NOMO-1 treated with dmso at 0.1 percent for 144 hours (cell line): ENCODE measurements at regions not wholly inside any gene's neighbourhood (a gene's known extent, or its start where the extent isn't known, plus 50 kb on each side); places are given as distances from the start of the nearest gene placed in this dataset.
"Not testable (repeated sequence)": the region's sequence is repeated elsewhere in the genome, so short reads cannot be mapped to it uniquely, and the experiment has no call there.

Source experiments
- DNase-seq: peaks from one replicate; lab custom pipeline; 2025; ENCODE audit not compliant: unreplicated experiment; lab: John Stamatoyannopoulos, UW

DNA sequence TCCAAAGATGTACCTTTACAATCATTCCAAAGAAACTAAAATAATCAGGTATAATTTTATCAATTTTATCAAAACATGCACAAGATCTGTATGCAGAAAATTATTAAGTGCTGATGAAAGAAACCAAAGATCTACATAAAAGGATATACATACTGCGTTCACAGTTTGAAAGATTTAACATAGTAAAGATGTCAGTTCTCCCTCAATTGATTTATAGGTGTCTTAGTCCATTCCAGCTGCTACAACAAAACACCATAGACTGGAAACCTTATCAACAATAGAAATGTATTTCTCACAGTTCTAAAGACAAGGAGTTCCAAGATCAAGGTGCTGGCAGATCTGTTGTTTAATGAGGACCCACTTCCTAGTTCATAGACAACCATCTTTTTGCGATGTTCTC, 189.0 kb upstream of the CCDC54 start:
- DNase-seq = no peak

GRCh38 chr3:107189158-107189791, 188.0 kb upstream of the CCDC54 start:
- no peak for DNase-seq

DNA sequence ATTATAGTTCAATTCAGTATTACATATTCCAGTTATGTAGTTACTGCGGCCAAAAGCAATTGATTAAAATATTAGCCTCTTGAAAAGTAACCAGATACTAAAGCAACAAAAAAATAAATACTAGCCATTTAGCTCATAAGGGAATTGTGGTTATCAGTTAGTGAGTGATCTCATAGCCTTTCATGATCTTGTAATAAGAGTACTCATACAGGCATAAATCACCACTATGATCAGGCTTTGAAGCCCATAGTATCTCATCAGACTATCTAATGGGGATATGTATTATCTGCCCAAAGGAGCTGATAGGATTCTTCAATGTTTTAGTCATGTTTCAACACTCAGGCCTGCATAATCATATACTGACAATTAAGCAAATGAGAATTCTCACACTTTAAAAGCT, 184.1 kb upstream of the CCDC54 start:
- DNase-seq = no peak

DNA sequence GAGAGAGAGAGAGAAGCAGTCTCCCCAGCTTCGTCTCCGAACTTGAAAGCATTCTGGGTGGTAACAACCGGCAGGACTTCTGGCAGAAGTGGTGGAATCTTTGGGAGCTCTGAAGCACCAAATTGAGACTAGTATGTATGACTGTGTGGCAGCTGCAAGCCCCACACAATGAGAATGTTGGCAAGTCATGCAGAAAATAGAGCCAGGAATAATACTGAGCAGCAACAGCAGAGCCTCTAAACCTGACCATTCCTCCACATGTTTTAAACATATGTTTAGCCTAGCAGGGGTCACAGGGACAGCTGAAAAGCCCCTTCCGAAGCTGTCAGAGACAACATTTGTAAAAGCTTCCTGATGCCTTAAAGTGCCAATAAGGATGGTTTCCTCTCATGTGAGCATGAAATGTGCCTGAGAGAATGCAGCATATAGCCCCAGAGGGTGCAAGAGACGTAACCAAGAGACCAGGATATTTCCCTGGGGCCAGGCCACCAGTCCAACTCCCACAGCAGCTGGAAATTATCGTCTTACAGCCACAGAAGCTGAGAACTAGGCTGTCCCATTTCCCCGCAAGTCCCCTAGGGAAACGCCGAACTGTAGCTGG, 178.6 kb upstream of the CCDC54 start:
- no peak for DNase-seq

- no peak for DNase-seq
Measured at GRCh38 chr3:107201146-107201545, 176.1 kb upstream of the CCDC54 start.

DNA sequence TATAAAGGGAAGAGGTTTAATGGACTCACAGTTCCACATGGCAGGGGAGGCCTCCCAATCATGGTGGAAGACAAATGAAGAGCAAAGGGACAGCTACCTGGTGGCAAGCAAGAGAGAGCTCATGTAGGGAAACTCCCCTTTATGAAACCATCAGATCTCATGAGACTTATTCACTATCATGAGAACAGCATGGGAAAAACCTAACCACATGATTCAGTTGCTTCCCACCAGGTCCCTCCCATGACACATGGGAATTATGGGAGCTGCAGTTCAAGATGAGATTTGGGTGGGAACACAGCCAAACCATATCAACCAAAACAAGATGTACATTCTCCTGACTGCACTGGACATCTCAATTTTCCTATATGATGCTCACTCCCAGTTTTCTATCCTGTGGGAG, 174.4 kb upstream of the CCDC54 start:
- DNase-seq = not testable (repeated sequence)

GRCh38 chr3:107204121-107204520, 173.1 kb upstream of the CCDC54 start:
- DNase-seq = no peak

GRCh38 chr3:107205358-107205757, 171.9 kb upstream of the CCDC54 start:
- no peak for DNase-seq

- no peak for DNase-seq
Measured at GRCh38 chr3:107206141-107206540, 171.1 kb upstream of the CCDC54 start.

- DNase-seq = no peak
Measured at GRCh38 chr3:107206945-107207344, 170.3 kb upstream of the CCDC54 start.

DNA sequence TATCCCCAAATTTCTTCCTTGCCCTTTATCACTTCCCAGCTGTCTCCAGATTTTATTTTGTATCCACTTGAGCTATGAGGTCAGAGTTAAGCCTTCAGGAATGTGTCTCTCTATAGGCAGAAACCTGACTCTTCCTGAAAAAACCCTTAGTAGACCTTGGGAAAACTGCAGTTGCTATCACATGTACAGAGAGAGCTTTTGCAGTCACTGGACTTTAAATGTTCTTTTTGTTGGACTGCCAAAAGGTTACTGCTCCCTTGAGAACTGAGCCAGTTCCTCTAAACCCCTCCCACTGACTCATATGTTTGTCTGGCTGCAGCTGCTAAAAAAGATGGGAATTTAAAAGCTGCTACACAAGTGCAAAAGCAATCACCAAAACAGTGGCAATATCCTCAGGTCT, 169.1 kb upstream of the CCDC54 start:
- DNase-seq = no peak

- DNase-seq = no peak
Measured at GRCh38 chr3:107208796-107209195, 168.4 kb upstream of the CCDC54 start.

- no peak for DNase-seq
Measured at GRCh38 chr3:107209302-107209990, 167.8 kb upstream of the CCDC54 start.

DNA sequence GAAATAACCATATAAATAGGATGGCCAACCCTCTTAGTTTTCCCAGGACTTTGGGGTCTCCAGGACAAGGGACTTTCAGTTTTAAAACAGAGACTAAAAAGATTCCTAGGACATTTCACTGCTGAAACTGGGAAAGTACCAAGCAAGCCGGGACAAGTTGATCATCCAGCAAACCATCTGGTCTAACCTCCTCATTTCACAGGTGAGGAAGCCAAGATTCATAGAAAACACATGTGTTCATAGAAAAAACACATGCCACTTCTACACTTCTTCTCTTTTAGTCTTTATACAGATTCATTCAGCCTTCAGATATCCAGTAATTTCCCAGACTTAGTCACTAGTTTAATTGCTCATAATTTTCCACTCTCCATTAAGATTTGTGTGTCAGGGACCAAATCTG, 165.6 kb upstream of the CCDC54 start:
- DNase-seq = no peak

GRCh38 chr3:107212618-107213017, 164.6 kb upstream of the CCDC54 start:
- DNase-seq = no peak

DNA sequence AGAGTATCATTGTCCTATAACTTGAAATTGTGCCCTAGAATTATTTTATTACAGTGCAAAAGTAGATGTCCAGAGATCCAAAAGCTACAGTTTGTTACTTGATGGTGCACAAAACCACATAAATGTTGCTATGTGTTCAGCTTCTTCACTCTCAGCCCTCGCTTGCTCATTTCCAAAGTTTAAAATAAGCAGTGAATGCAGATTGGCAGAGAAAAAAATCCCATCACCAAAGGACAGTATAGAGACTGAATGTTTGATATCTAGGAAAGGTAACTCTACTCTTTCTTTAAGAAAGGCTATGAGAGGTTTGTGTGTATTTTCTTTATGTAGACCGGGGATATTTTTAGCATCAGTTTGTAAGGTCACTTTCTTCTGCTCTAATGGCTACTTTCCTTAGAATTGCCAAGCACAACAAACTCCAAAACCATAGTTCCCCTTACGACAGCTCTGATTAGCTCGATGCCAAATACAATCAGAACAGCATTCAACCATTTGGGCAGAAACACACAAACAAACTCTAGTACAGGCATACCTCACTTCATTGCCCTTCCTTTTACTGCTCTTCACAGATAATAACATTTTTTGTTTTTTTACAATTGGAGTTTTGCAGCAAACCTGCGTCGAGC, 164.1 kb upstream of the CCDC54 start:
- DNase-seq = no peak

DNA sequence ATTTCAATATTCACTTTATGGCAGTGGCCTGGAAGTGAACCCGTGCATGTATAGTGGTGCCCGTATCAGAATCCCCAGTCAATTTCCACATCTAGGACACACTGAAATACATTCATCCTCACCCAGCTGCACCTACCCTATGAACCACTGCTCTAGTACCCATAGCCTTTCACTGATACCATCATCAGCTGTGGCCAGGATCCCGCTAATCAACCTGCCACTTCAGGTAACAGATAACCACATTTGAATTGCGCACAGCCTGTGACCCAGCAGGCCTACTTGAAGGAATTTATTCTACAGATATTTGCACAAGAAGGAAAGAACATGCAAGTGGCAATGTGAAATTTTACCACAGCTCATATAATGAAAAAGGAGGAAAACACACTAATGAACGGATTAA, 161.0 kb upstream of the CCDC54 start:
- no peak for DNase-seq

DNA sequence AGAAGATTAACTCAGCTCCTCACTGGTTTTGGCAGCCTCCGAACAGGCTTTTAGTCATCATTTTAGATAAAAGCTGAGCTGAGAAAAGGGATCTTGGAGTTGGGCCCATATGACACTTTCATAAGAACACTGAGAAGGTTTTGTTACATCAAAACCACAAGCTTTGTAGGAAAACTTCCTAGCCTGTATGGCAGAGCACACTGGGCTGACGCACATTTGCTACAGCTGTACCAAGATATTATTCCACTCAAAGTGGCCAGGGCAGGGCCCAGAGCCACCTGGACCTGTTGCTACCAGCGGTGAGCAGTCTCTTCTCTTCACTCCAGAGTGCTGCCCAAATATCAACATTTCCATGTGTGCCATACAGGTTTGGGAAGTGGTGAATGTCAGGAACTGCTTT, 160.5 kb upstream of the CCDC54 start:
- DNase-seq = no peak

- DNase-seq = no peak
Measured at GRCh38 chr3:107217172-107217571, 160.1 kb upstream of the CCDC54 start.

- no peak for DNase-seq
Measured at GRCh38 chr3:107218864-107219269, 158.4 kb upstream of the CCDC54 start.

GRCh38 chr3:107220538-107220937, 156.7 kb upstream of the CCDC54 start:
- DNase-seq = no peak

- no peak for DNase-seq
Measured at GRCh38 chr3:107221856-107222255, 155.4 kb upstream of the CCDC54 start.
